HL-60 (cell line): ENCODE measurements at regions not wholly inside any gene's neighbourhood (a gene's known extent, or its start where the extent isn't known, plus 50 kb on each side); places are given as distances from the start of the nearest gene placed in this dataset.

ENCODE experiments used
- DNase-seq, 2 experiments: peaks; one replicate each; pipeline ENCODE4 v3.0.0-alpha.2; 2010 to 2020; ENCODE audit warnings: low read depth in 1 of 2, low spot score in 1 of 2
- H3K27ac ChIP-seq: fragments of 250-450 bp; sonication (Bioruptor Pico); replicated peaks from 2 replicates; pipeline ENCODE4 v1.5.1; 2020; ENCODE audit warnings: mild to moderate bottlenecking, moderate library complexity
- H3K27me3 ChIP-seq: fragments of 250-450 bp; sonication (Bioruptor Pico); 2 replicates; pipeline ENCODE4 v1.5.1; 2021; ENCODE audit warnings: mild to moderate bottlenecking, moderate library complexity; ENCODE audit not compliant: insufficient read depth, poor library complexity, severe bottlenecking
- H3K4me3 ChIP-seq: replicated peaks from 2 replicates; pipeline ENCODE4 v1.5.1; 2011; ENCODE audit warnings: mild to moderate bottlenecking, control low read depth, low read length; ENCODE audit not compliant: insufficient read depth
- GABPA ChIP-seq: IDR thresholded peaks from 2 replicates; pipeline ENCODE4 v1.6.1; 2012; ENCODE audit warnings: low read depth
- POLR2AphosphoS5 ChIP-seq: IDR thresholded peaks from 2 replicates; pipeline ENCODE4 v1.6.1; 2012; ENCODE audit warnings: low read depth
- REST ChIP-seq: IDR thresholded peaks from 2 replicates; pipeline ENCODE4 v1.6.1; 2012; ENCODE audit warnings: low read depth; ENCODE audit not compliant: insufficient replicate concordance
- SPI1 ChIP-seq: IDR thresholded peaks from 2 replicates; pipeline ENCODE4 v1.6.1; 2012; ENCODE audit warnings: low read depth, mild to moderate bottlenecking, borderline replicate concordance
- TF ChIP-seq, protein P1 (sequence below): IDR thresholded peaks from one replicate; pipeline ENCODE4 v1.5.1; 2011; ENCODE audit warnings: low read length, control low read depth, inconsistent platforms; ENCODE audit not compliant: insufficient read depth

DNA sequence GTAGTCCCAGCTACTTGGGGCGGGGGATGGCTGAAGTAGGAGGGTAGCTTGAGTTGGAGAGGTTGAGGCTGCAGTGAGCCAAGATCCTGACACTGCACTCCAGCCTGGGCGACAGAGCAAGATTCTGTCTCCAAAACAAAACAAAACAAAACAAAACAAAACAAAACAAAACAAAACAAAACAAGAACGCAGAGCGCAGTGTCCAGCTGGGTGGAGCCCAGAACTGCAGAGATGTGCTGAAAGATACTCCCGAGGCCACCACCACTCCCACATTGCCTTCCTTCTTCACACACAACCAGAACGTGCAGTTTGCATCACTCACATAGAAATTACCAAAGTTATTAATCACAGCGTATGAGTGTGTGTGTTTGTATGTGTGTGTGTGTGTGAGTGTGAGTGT, 222.9 kb upstream of the ASIC2 start:
- Histone ChIP-seq H3K27me3 (no peaks in the 10 kb centered on the region), H3K4me3 (no peak overlapping the region)
- TF ChIP-seq, protein P1, sequence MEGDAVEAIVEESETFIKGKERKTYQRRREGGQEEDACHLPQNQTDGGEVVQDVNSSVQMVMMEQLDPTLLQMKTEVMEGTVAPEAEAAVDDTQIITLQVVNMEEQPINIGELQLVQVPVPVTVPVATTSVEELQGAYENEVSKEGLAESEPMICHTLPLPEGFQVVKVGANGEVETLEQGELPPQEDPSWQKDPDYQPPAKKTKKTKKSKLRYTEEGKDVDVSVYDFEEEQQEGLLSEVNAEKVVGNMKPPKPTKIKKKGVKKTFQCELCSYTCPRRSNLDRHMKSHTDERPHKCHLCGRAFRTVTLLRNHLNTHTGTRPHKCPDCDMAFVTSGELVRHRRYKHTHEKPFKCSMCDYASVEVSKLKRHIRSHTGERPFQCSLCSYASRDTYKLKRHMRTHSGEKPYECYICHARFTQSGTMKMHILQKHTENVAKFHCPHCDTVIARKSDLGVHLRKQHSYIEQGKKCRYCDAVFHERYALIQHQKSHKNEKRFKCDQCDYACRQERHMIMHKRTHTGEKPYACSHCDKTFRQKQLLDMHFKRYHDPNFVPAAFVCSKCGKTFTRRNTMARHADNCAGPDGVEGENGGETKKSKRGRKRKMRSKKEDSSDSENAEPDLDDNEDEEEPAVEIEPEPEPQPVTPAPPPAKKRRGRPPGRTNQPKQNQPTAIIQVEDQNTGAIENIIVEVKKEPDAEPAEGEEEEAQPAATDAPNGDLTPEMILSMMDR = no peak
- no peak for TF ChIP-seq SPI1
- TF ChIP-seq POLR2AphosphoS5 = no peak
- TF ChIP-seq GABPA = no peak
- TF ChIP-seq REST = no peak

DNA sequence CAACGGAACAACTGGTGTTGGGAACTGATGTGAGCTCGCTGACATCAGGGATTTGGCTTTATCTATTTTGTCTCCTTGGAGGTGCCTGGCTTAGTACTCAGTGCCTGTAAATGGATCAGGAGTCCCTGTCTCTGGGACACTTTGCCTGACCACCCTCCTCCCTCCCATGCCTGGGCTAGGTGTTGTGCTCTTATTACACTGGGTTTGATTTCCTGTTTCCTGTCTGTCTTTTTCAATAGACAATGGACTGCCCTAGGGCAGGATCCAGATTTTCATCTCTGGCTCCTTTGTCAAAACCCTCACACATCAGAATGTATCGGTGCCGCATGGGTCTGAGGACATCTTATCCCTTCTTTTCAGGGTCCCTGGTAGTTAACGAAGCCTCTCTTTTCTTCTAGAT, 223.6 kb upstream of the ASIC2 start:
- no peaks in the 10 kb centered on the region for H3K27me3 ChIP-seq
- TF ChIP-seq SPI1 = no peak
- no peak for TF ChIP-seq REST
- TF ChIP-seq, protein P1 = no peak
- no peak for TF ChIP-seq POLR2AphosphoS5
- no peak for TF ChIP-seq GABPA
- no peak overlapping the region for H3K4me3 ChIP-seq
- no peak for DNase-seq
- no peak overlapping the region for H3K27ac ChIP-seq

More for the DNA sequence above, 222.9 kb upstream of the ASIC2 start:
- no peak overlapping the region for H3K27ac ChIP-seq
- no peak for DNase-seq

GRCh38 chr17:33517746-33518145, 224.7 kb upstream of the ASIC2 start:
- Histone ChIP-seq H3K27me3 (no peaks in the 10 kb centered on the region), H3K27ac (no peak overlapping the region), H3K4me3 (no peak overlapping the region)
- DNase-seq = peak in 1 of 2 experiments; percentile 64
- TF ChIP-seq SPI1 = no peak
- TF ChIP-seq, protein P1 = no peak
- no peak for TF ChIP-seq GABPA
- TF ChIP-seq REST = no peak
- TF ChIP-seq POLR2AphosphoS5 = no peak
